ENCODE measurements at regions not wholly inside any gene's neighbourhood (a gene's known extent, or its start where the extent isn't known, plus 50 kb on each side); places are given as distances from the start of the nearest gene placed in this dataset.

DNA sequence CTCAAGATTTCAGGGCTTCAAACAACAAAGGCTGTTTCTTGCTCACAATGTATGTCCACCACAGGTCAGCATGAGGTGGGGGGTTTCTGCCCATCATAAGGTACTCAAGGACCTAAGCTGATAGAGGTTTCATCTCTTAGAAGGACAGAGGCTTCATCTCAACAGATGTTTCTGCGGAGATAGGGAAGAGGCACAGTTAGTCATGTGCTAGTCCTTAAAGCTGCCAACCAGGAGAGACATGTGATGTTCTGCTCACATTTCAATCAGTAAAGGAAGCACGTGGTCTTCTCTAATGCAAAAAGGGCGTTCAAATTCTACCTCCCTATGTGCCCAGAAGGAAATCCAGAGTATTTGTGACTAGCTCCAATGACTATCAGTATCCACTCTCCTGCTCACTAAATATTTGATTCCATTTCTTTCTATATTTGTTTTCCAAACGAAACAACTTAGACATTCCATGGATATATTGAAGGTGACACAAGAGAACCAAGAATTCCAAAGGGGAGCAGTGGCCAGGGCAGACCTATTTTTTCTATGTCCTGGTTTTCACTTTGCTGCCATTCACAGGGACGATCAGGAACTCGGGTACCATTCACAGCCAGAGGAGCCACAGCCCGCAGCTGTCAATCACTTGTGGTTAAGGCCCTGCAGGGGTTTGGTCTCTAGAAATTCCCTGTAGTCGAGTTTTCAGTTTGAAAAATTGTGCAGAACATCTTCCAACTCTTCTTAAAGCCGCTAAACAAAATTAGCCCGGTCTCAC is 173.2 kb upstream of the FOXA2 start:
- TF ChIP-seq EZH2 (IDR thresholded peaks at IDR 0.05; ENCODE audit: borderline replicate concordance, low read depth, low read length, poor library complexity, severe bottlenecking): no peak
- TF ChIP-seq, protein P1, sequence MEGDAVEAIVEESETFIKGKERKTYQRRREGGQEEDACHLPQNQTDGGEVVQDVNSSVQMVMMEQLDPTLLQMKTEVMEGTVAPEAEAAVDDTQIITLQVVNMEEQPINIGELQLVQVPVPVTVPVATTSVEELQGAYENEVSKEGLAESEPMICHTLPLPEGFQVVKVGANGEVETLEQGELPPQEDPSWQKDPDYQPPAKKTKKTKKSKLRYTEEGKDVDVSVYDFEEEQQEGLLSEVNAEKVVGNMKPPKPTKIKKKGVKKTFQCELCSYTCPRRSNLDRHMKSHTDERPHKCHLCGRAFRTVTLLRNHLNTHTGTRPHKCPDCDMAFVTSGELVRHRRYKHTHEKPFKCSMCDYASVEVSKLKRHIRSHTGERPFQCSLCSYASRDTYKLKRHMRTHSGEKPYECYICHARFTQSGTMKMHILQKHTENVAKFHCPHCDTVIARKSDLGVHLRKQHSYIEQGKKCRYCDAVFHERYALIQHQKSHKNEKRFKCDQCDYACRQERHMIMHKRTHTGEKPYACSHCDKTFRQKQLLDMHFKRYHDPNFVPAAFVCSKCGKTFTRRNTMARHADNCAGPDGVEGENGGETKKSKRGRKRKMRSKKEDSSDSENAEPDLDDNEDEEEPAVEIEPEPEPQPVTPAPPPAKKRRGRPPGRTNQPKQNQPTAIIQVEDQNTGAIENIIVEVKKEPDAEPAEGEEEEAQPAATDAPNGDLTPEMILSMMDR (conservative IDR thresholded peaks at IDR 0.05; ENCODE audit: low read depth, low read length): no peak
- POLR2A ChIA-PET (ENCODE audit: low non-redundant PET): no interaction called here

DNA sequence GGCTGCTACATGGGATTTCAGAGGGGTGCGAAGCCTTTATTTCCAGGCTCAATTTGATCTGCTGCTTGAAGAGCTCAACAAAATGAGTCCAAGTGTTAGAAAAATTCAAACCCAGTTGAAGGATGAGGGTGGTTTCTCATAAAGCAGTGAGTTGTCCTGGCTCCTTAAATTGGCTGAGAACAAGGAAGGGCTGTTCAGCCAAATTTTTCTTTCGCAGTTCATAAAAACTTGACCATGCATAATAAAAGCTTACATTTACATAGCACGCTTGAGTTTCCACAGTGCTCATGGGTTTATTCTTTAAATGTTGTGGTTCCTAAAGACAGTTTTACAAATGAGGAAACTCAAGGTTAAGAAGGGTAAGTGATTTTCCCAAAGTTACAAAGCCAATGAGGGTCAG is 174.4 kb upstream of the FOXA2 start:
- H3K9me3 ChIP-seq (ENCODE audit: low read depth, low read length, poor library complexity, severe bottlenecking): no peaks in the 10 kb centered on the region
- no peak overlapping the region for H3K27ac ChIP-seq (ENCODE audit: low read depth, low read length, poor library complexity, severe bottlenecking)
- no TSS peak for BruUV-seq (replicated peaks)
- POLR2A ChIA-PET (ENCODE audit: low non-redundant PET): no interaction called here
- peaks cover 6% of the 10 kb centered on the region for H3K27me3 ChIP-seq (replicated peaks; ENCODE audit: insufficient read depth, low read depth, low read length, poor library complexity)
- H3K4me1 ChIP-seq (ENCODE audit: insufficient read depth, low read length, poor library complexity, severe bottlenecking): no peaks in the 10 kb centered on the region
- intact Hi-C loops (cut with micrococcal nuclease; ENCODE audit: unreplicated experiment): no loop called here
- H3K36me3 ChIP-seq (ENCODE audit: insufficient read depth, low read length, poor library complexity, severe bottlenecking): no peaks in the 10 kb centered on the region
- no peak for DNase-seq (ENCODE audit: low spot score)
- CTCF ChIA-PET: no interaction called here
- TF ChIP-seq, protein P1 (conservative IDR thresholded peaks at IDR 0.05; ENCODE audit: low read depth, low read length): no peak
- no peak for TF ChIP-seq EZH2 (IDR thresholded peaks at IDR 0.05; ENCODE audit: borderline replicate concordance, low read depth, low read length, poor library complexity, severe bottlenecking)
- H3K4me3 ChIP-seq (ENCODE audit: low read depth, low read length, poor library complexity, severe bottlenecking): no peak overlapping the region

More for the DNA sequence above, 173.2 kb upstream of the FOXA2 start:
- Histone ChIP-seq H3K4me3 (ENCODE audit: low read depth, low read length, poor library complexity, severe bottlenecking) (no peak overlapping the region), H3K27ac (ENCODE audit: low read depth, low read length, poor library complexity, severe bottlenecking) (no peak overlapping the region), H3K4me1 (ENCODE audit: insufficient read depth, low read length, poor library complexity, severe bottlenecking) (no peaks in the 10 kb centered on the region), H3K27me3 (replicated peaks; ENCODE audit: insufficient read depth, low read depth, low read length, poor library complexity) (peaks cover 6% of the 10 kb centered on the region), H3K36me3 (ENCODE audit: insufficient read depth, low read length, poor library complexity, severe bottlenecking) (no peaks in the 10 kb centered on the region), H3K9me3 (ENCODE audit: low read depth, low read length, poor library complexity, severe bottlenecking) (no peaks in the 10 kb centered on the region)
- no TSS peak for BruUV-seq (replicated peaks)
- intact Hi-C loops (cut with micrococcal nuclease; ENCODE audit: unreplicated experiment): no loop called here
- no peak for DNase-seq (ENCODE audit: low spot score)
- CTCF ChIA-PET: no interaction called here

DNA sequence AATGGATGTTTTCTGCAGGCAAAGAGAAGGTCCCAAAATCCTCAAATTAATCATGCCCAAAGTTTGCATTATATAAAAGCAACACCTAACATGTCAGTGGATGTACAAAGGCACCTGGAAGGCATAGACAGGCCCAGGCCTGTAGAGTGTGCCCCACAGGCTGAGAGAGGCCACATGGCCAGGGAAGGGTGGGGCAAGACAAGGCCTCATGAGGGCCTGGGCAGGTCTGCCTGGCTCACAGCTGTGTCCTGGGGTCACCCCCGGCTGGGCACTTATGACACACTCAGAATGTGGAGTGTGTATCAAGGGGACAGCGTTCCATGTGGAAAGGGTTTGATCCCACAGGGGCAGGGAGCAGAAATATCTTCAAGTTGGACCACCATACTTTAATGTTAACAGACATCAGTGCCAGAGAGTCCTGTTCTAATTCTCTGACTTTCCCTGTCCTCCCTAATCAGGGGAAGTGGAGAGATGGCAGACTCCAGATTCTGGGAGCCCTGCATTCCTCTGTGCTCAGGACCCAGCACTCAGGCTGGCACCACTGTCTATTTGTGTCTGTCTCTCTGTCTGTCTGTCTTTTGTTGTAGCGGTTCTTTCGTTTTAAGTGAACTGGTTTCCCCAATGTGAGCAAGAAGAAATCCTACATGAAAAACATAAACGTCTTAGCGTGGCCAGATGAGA is 178.3 kb upstream of the FOXA2 start:
- ChIA-PET CTCF (no interaction called here), POLR2A (ENCODE audit: low non-redundant PET) (no interaction called here)
- Histone ChIP-seq H3K27me3 (replicated peaks; ENCODE audit: insufficient read depth, low read depth, low read length, poor library complexity) (peaks cover 6% of the 10 kb centered on the region), H3K9me3 (ENCODE audit: low read depth, low read length, poor library complexity, severe bottlenecking) (no peaks in the 10 kb centered on the region), H3K4me1 (ENCODE audit: insufficient read depth, low read length, poor library complexity, severe bottlenecking) (no peaks in the 10 kb centered on the region), H3K36me3 (ENCODE audit: insufficient read depth, low read length, poor library complexity, severe bottlenecking) (no peaks in the 10 kb centered on the region), H3K4me3 (ENCODE audit: low read depth, low read length, poor library complexity, severe bottlenecking) (no peak overlapping the region), H3K27ac (ENCODE audit: low read depth, low read length, poor library complexity, severe bottlenecking) (no peak overlapping the region)
- BruUV-seq (replicated peaks): no TSS peak
- TF ChIP-seq, protein P1 (conservative IDR thresholded peaks at IDR 0.05; ENCODE audit: low read depth, low read length): no peak
- TF ChIP-seq EZH2 (IDR thresholded peaks at IDR 0.05; ENCODE audit: borderline replicate concordance, low read depth, low read length, poor library complexity, severe bottlenecking): no peak
- intact Hi-C loops (cut with micrococcal nuclease; ENCODE audit: unreplicated experiment): no loop called here
- no peak for DNase-seq (ENCODE audit: low spot score)
